ENCODE measurements at regions not wholly inside any gene's neighbourhood (a gene's known extent, or its start where the extent isn't known, plus 50 kb on each side); places are given as distances from the start of the nearest gene placed in this dataset.

DNA sequence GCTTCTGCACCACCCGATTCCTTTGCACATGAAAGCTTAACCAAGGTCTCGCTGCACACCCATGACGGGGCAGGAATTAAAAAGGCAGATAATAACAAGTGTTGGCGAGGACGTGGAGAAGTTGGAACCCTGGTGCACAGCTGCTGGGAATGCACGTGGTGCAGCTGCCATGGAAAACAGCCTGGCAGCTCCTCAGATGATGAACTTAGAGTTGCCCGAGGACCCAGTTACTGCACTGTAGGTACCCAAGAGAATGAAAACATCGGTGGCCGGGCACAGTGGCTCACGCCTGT is 211.6 kb upstream of the CIBAR2 start:
- H3K18ac ChIP-seq (ENCODE audit: insufficient read length, low read depth, low read length) = no peak overlapping the region
- Mint-ChIP-seq H3K9me3 (peaks cover 0 to 3% of the 10 kb centered on the region in 2 experiments; a peak in 2 of 5 replicates), H3K4me1 (peaks cover 16 to 22% of the 10 kb centered on the region in 2 experiments), H3K36me3 (ENCODE audit: insufficient read depth in 1 of 3, low read depth in 3 of 3) (peaks cover 0 to 2% (median 0%) of the 10 kb centered on the region in 3 experiments; a peak in 2 of 7 replicates), H3K27ac (no peak overlapping the region), H3K27me3 (ENCODE audit: low read depth) (peaks cover 52% of the 10 kb centered on the region), H3K4me3 (no peak overlapping the region)
- H3K9me3 ChIP-seq (ENCODE audit: control insufficient read depth, low read depth, low read length) = no peaks in the 10 kb centered on the region
- H4K5ac ChIP-seq (ENCODE audit: insufficient read length, low read depth, low read length) = no peak overlapping the region
- H2AK5ac ChIP-seq (ENCODE audit: insufficient read length, low read length) = no peak overlapping the region
- H3T11ph ChIP-seq (ENCODE audit: low read length) = no peak overlapping the region
- WGBS (ENCODE audit: extremely low coverage, insufficient read length, low lambda C conversion rate) = no CpG with 5 or more reads among the region's 10 CpGs
- no peak overlapping the region for H2BK15ac ChIP-seq (ENCODE audit: low read depth, low read length)
- H4K20me1 ChIP-seq (ENCODE audit: control insufficient read depth, insufficient read depth, insufficient read length) = no peaks in the 10 kb centered on the region
- H3K23ac ChIP-seq (ENCODE audit: insufficient read length, low read depth, low read length) = no peak overlapping the region
- TF ChIP-seq, protein P1, sequence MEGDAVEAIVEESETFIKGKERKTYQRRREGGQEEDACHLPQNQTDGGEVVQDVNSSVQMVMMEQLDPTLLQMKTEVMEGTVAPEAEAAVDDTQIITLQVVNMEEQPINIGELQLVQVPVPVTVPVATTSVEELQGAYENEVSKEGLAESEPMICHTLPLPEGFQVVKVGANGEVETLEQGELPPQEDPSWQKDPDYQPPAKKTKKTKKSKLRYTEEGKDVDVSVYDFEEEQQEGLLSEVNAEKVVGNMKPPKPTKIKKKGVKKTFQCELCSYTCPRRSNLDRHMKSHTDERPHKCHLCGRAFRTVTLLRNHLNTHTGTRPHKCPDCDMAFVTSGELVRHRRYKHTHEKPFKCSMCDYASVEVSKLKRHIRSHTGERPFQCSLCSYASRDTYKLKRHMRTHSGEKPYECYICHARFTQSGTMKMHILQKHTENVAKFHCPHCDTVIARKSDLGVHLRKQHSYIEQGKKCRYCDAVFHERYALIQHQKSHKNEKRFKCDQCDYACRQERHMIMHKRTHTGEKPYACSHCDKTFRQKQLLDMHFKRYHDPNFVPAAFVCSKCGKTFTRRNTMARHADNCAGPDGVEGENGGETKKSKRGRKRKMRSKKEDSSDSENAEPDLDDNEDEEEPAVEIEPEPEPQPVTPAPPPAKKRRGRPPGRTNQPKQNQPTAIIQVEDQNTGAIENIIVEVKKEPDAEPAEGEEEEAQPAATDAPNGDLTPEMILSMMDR (conservative IDR thresholded peaks at IDR 0.05) = no peak
- no peaks in the 10 kb centered on the region for H3K79me2 ChIP-seq (ENCODE audit: insufficient read depth, low read length)
- H2BK20ac ChIP-seq (ENCODE audit: low read depth, low read length, poor library complexity, severe bottlenecking) = no peak overlapping the region
- no peaks in the 10 kb centered on the region for H3K23me2 ChIP-seq (ENCODE audit: insufficient read length, low read depth, low read length, poor library complexity, severe bottlenecking)
- no peak overlapping the region for H2BK12ac ChIP-seq (ENCODE audit: insufficient read length, low read depth, low read length)
- no peak overlapping the region for H2AFZ ChIP-seq (ENCODE audit: low read length)
- no peaks in the 10 kb centered on the region for H3K27me3 ChIP-seq (ENCODE audit: insufficient read depth, low read length)
- no peak for DNase-seq
- peaks cover 5% of the 10 kb centered on the region; the same call in 1 of the 2 replicates for H3K4me1 ChIP-seq (ENCODE audit: insufficient read depth, low read length)
- H3K4me2 ChIP-seq (ENCODE audit: insufficient read depth, insufficient read length, low read length) = no peak overlapping the region
- no peak overlapping the region for H3K4ac ChIP-seq (ENCODE audit: low read depth, low read length)
- H3K14ac ChIP-seq (ENCODE audit: insufficient read depth, low read length) = no peak overlapping the region
- H3K56ac ChIP-seq (ENCODE audit: insufficient read length, low read depth, low read length) = no peak overlapping the region
- no peak overlapping the region for H4K8ac ChIP-seq (replicated peaks; ENCODE audit: insufficient read length, low read depth, low read length)
- no peaks in the 10 kb centered on the region for H3K79me1 ChIP-seq (ENCODE audit: insufficient read depth, low read depth, low read length, poor library complexity, severe bottlenecking)
- H3K27ac ChIP-seq (ENCODE audit: insufficient read length, low read depth, low read length) = no peak overlapping the region
- no peak overlapping the region for H2BK120ac ChIP-seq (ENCODE audit: low read depth, low read length, poor library complexity, severe bottlenecking)
- no peak overlapping the region for H2BK5ac ChIP-seq (ENCODE audit: insufficient read length, low read length)
- H4K91ac ChIP-seq (ENCODE audit: insufficient read length, low read depth, low read length) = no peak overlapping the region
- H3K9ac ChIP-seq (ENCODE audit: extremely low read depth, insufficient read length, low read length) = no peak overlapping the region

Measured in H9 (cell line).